Muscle of back (tissue), 3 donors: ENCODE measurements at regions not wholly inside any gene's neighbourhood (a gene's known extent, or its start where the extent isn't known, plus 50 kb on each side); places are given as distances from the start of the nearest gene placed in this dataset.
"Not testable (repeated sequence)": the region's sequence is repeated elsewhere in the genome, so short reads cannot be mapped to it uniquely, and the experiment has no call there.

ENCODE experiments used
- DNase-seq, 3 donors: peaks; one replicate each; pipeline versions ENCODE4 v3.0.0 to v3.0.0-alpha.2; 2013

DNA sequence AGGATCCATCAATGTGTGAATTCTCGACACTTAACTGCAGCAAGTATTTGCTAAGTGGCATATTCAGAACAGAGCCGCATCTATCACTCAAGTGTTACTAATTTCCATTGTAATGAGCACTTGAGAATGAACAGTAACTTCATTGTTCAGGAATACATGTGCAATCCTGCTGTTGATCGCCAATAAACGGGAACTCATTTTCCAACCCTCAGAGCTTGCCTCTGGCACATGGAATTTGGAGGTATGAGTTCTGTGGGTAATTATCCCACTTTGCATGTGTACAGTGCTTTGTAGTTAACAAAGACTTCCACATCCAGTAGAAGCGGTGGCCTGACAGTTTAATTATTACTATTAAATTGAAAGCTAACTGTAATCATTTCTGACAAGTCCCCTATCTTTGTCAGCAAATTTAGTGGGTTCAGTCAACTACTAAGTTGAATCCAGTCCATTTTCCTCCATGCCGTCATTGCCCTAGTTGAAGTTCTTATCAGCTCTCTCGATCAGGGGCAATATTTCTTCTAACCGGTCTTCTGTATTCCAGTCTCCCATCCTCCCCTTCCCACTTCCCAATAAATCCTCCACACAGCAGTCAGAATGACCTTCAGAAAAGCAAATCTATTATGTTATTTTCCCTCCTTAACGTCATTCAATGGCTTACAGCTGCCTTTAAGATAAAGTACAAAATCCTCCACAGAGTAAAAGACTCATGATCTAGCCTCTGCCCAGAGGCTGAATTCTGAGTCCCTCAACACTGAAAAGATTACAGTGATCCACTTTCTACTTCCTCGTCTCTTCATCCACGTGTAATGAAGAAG is 62.4 kb upstream of the GBA3 start:
- DNase-seq = not testable (repeated sequence)

DNA sequence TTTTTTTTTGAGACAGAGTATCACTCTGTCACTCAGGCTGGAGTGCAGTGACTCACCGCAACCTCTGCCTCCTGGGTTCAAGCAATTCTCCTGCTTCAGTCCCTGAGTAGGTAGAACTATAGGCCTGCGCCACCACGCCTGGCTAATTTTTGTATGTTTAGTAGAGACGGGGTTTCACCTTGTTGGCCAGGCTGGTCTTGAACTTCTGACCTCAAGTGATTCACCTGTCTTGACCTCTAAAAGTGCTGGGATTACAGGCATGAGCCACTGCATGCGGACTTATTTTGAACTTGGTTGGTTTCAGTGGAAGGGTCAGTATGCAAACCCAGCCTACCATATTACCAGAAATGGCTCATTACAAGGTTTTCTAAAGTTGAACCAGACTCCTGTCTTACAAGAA is 61.6 kb upstream of the GBA3 start:
- not testable (repeated sequence) for DNase-seq

DNA sequence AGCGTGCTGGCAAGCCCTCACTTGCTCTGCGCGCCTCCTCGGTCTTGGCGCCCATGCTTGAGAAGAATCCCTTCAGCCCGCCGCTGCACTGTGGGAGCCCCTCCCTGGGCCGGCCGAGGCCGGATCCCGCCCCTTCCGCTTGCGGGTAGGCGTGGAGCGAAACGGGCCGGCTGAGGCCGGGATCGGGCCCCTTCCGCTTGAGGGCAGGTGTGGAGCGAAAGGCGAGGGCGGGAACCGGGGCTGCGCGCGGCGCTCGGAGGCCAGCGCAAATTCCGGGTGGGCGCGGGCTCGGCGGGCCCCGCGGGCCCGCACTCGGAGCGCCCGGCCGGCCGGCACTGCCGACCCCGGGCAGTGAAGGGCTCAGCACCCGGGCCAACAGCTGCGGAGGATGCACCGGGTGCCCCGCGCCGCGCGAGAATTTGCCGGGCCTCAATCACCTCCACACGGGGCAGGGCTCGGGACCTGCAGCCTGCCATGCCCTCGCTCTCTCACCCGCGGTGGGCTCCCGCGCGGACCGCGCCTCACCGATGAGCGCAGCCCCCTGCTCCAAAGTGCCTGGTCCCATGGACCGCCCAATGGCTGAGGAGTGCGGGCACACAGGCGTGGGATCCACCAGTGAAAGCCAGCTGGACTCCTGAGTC is 58.1 kb upstream of the GBA3 start:
- DNase-seq = peak in 1 of 3 donors; percentile 6

DNA sequence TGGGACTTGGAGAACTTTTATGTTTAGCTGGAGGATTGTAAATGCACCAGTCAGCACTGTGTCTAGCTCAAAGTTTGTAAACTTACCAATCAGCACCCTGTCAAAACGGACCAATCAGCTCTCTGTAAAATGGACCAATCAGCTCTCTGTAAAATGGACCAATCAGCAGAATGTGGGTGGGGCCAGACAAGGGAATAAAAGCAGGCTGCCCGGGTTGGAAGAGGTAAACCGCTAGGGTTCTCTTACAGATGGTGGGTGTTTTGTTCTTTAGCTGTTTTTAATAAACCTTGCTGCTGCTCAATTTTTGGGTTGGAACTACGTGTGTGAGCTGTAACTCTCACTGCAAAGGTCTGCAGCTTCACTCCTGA is 57.6 kb upstream of the GBA3 start:
- DNase-seq = not testable (repeated sequence)

DNA sequence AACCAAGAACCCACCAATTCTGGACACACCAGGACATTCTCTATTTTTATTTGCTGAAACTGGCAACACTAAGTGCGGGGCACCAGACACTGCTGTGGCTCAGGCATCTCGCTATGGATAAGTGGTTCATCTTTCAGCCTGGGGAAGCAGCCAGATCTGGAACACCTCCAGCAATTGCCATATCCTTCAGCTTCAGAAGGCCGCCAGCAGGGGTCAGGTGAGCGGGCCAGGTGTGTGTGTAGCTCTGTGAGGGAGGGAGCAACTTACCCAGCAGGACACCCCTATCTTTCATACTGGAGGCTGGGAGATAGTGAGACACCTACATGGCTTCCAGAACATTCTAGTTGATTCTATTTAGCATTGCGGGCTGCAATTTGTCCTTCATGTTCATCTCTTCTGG is 57.0 kb upstream of the GBA3 start:
- no peak for DNase-seq

DNA sequence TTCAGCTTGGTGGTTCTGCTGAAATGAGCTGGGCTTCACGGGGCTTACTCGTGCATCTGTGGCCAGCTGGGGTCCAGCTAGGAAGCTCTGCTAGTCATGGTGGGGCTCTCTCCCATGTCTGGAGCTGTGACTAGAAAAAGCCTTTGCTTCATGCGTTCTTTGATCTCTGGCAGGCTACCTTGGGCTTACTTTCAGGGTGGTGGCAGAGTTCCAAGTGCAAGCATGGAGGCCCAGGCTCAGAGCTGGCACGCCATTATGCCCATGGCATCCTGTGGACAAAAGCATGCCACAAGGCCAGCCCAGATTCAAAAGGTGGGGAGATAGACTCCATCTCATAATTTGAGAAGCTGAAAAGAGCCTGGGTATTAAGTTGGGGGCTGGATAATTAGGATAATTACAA is 55.4 kb upstream of the GBA3 start:
- no peak for DNase-seq
